ENCODE measurements at regions not wholly inside any gene's neighbourhood (a gene's known extent, or its start where the extent isn't known, plus 50 kb on each side); places are given as distances from the start of the nearest gene placed in this dataset.

DNA sequence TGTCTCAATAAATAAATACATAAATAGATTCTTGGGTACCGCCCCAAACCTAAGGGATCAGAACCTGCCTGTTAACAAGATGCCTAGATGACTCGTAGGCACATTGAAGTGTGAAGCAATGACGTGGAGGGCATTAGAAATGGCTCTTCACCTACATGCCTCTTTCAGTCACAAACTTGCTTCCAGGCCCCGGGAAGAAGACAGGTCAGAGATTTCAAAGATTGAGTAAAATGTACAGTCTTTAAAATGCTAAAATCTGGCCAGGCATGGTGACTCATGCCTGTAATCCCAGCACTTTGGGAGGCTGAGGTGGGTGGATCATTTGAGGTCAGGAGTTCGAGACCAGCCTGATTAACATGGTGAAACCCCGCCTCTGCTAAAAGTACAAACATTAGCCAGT, 480.8 kb upstream of the JARID2 start:
- no peak for DNase-seq (ENCODE audit: insufficient read length, low spot score, missing footprints)
- Histone ChIP-seq H3K9me3 (ENCODE audit: low read depth, low read length) (no peaks in the 10 kb centered on the region), H3K36me3 (ENCODE audit: insufficient read depth, low read length) (no peaks in the 10 kb centered on the region), H2AFZ (ENCODE audit: low read length) (no peak overlapping the region), H3K4me2 (ENCODE audit: insufficient read depth, low read length) (no peak overlapping the region), H3K27ac (ENCODE audit: low read depth, low read length) (no peak overlapping the region), H4K20me1 (ENCODE audit: insufficient read depth, low read length) (no peaks in the 10 kb centered on the region), H3K4me3 (ENCODE audit: insufficient read depth, low read length) (no peak overlapping the region), H3K4me1 (ENCODE audit: insufficient read depth, low read length) (peaks cover 3% of the 10 kb centered on the region), H3K27me3 (ENCODE audit: insufficient read depth, low read length) (no peaks in the 10 kb centered on the region), H3K79me2 (ENCODE audit: insufficient read depth, low read length) (no peaks in the 10 kb centered on the region)
- TF ChIP-seq, protein P1, sequence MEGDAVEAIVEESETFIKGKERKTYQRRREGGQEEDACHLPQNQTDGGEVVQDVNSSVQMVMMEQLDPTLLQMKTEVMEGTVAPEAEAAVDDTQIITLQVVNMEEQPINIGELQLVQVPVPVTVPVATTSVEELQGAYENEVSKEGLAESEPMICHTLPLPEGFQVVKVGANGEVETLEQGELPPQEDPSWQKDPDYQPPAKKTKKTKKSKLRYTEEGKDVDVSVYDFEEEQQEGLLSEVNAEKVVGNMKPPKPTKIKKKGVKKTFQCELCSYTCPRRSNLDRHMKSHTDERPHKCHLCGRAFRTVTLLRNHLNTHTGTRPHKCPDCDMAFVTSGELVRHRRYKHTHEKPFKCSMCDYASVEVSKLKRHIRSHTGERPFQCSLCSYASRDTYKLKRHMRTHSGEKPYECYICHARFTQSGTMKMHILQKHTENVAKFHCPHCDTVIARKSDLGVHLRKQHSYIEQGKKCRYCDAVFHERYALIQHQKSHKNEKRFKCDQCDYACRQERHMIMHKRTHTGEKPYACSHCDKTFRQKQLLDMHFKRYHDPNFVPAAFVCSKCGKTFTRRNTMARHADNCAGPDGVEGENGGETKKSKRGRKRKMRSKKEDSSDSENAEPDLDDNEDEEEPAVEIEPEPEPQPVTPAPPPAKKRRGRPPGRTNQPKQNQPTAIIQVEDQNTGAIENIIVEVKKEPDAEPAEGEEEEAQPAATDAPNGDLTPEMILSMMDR (IDR thresholded peaks at IDR 0.05; ENCODE audit: extremely low read depth, low read depth, low read length), result no peak

GRCh38 chr6:14765721-14766390, 480.0 kb upstream of the JARID2 start:
- Histone ChIP-seq H3K4me3 (ENCODE audit: insufficient read depth, low read length) (no peak overlapping the region), H3K27me3 (ENCODE audit: insufficient read depth, low read length) (no peaks in the 10 kb centered on the region), H3K4me2 (ENCODE audit: insufficient read depth, low read length) (no peak overlapping the region), H3K27ac (ENCODE audit: low read depth, low read length) (no peak overlapping the region), H4K20me1 (ENCODE audit: insufficient read depth, low read length) (no peaks in the 10 kb centered on the region), H3K9me3 (ENCODE audit: low read depth, low read length) (no peaks in the 10 kb centered on the region), H3K4me1 (ENCODE audit: insufficient read depth, low read length) (peaks cover 3% of the 10 kb centered on the region), H3K36me3 (ENCODE audit: insufficient read depth, low read length) (no peaks in the 10 kb centered on the region), H3K79me2 (ENCODE audit: insufficient read depth, low read length) (no peaks in the 10 kb centered on the region), H2AFZ (ENCODE audit: low read length) (no peak overlapping the region)
- TF ChIP-seq, protein P1 (IDR thresholded peaks at IDR 0.05; ENCODE audit: extremely low read depth, low read depth, low read length), result no peak
- DNase-seq (ENCODE audit: insufficient read length, low spot score, missing footprints), result no peak

- H2AFZ ChIP-seq (ENCODE audit: low read length), result no peak overlapping the region
- peaks cover 3% of the 10 kb centered on the region for H3K4me1 ChIP-seq (ENCODE audit: insufficient read depth, low read length)
- H3K4me3 ChIP-seq (ENCODE audit: insufficient read depth, low read length), result no peak overlapping the region
- H4K20me1 ChIP-seq (ENCODE audit: insufficient read depth, low read length), result no peaks in the 10 kb centered on the region
- no peaks in the 10 kb centered on the region for H3K79me2 ChIP-seq (ENCODE audit: insufficient read depth, low read length)
- no peak overlapping the region for H3K4me2 ChIP-seq (ENCODE audit: insufficient read depth, low read length)
- no peaks in the 10 kb centered on the region for H3K9me3 ChIP-seq (ENCODE audit: low read depth, low read length)
- no peak for DNase-seq (ENCODE audit: insufficient read length, low spot score, missing footprints)
- no peaks in the 10 kb centered on the region for H3K36me3 ChIP-seq (ENCODE audit: insufficient read depth, low read length)
- H3K27ac ChIP-seq (ENCODE audit: low read depth, low read length), result no peak overlapping the region
- no peaks in the 10 kb centered on the region for H3K27me3 ChIP-seq (ENCODE audit: insufficient read depth, low read length)
- TF ChIP-seq, protein P1 (IDR thresholded peaks at IDR 0.05; ENCODE audit: extremely low read depth, low read depth, low read length), result no peak
Measured at GRCh38 chr6:14766391-14766994, 479.4 kb upstream of the JARID2 start.

- Histone ChIP-seq H3K27me3 (ENCODE audit: insufficient read depth, low read length) (no peaks in the 10 kb centered on the region), H3K4me1 (ENCODE audit: insufficient read depth, low read length) (peaks cover 3% of the 10 kb centered on the region), H3K79me2 (ENCODE audit: insufficient read depth, low read length) (no peaks in the 10 kb centered on the region), H3K27ac (ENCODE audit: low read depth, low read length) (no peak overlapping the region), H3K36me3 (ENCODE audit: insufficient read depth, low read length) (no peaks in the 10 kb centered on the region), H4K20me1 (ENCODE audit: insufficient read depth, low read length) (no peaks in the 10 kb centered on the region), H3K4me3 (ENCODE audit: insufficient read depth, low read length) (no peak overlapping the region), H3K9me3 (ENCODE audit: low read depth, low read length) (no peaks in the 10 kb centered on the region), H2AFZ (ENCODE audit: low read length) (no peak overlapping the region), H3K4me2 (ENCODE audit: insufficient read depth, low read length) (no peak overlapping the region)
- TF ChIP-seq, protein P1 (IDR thresholded peaks at IDR 0.05; ENCODE audit: extremely low read depth, low read depth, low read length), result no peak
- no peak for DNase-seq (ENCODE audit: insufficient read length, low spot score, missing footprints)
Measured at GRCh38 chr6:14767226-14767625, 478.6 kb upstream of the JARID2 start.
